Liver (tissue), 3 donors: ENCODE measurements at regions not wholly inside any gene's neighbourhood (a gene's known extent, or its start where the extent isn't known, plus 50 kb on each side); places are given as distances from the start of the nearest gene placed in this dataset.
"Not testable (repeated sequence)": the region's sequence is repeated elsewhere in the genome, so short reads cannot be mapped to it uniquely, and the experiment has no call there.

Source experiments
- EGR1 ChIP-seq, 2 donors: IDR thresholded peaks; 2 replicates each; pipeline ENCODE4 v1.6.1; 2016 to 2018; ENCODE audit warnings: antibody characterized with exemption in 2 of 2, low read depth in 2 of 2
- GABPA ChIP-seq, 2 donors: IDR thresholded peaks in 1 of 2; conservative IDR thresholded peaks in 1 of 2; 2 replicates each; pipeline ENCODE4 v1.6.1; 2016; ENCODE audit warnings: antibody characterized with exemption in 2 of 2, mild to moderate bottlenecking in 1 of 2, moderate library complexity in 1 of 2
- RAD21 ChIP-seq, 2 donors: IDR thresholded peaks; 2 replicates each; pipeline ENCODE4 v1.6.1; 2016; ENCODE audit warnings: antibody characterized with exemption in 2 of 2, mild to moderate bottlenecking in 2 of 2
- RXRA ChIP-seq, 2 donors: IDR thresholded peaks; 2 replicates each; pipeline ENCODE4 v1.6.1; 2017 to 2018; ENCODE audit warnings: antibody characterized with exemption in 2 of 2, mild to moderate bottlenecking in 1 of 2
- SP1 ChIP-seq: IDR thresholded peaks from 2 replicates; pipeline ENCODE4 v1.6.1; 2018; ENCODE audit warnings: antibody characterized with exemption, mild to moderate bottlenecking
- TAF1 ChIP-seq: conservative IDR thresholded peaks from 2 replicates; pipeline ENCODE4 v1.6.1; 2016; ENCODE audit warnings: antibody characterized with exemption, mild to moderate bottlenecking
- YY1 ChIP-seq: IDR thresholded peaks from 2 replicates; pipeline ENCODE4 v1.6.1; 2016; ENCODE audit warnings: antibody characterized with exemption, mild to moderate bottlenecking
- TF ChIP-seq, protein P1 (sequence below): fragments of 150-350 bp; IDR thresholded peaks from 2 replicates; pipeline ENCODE4 v1.5.1; 2017; ENCODE audit warnings: improper control_type of control experiment, low read depth, low read length; ENCODE audit not compliant: missing input control
- TF ChIP-seq, protein P2 (sequence below): IDR thresholded peaks from 2 replicates; pipeline ENCODE4 v1.6.1; 2016; ENCODE audit warnings: antibody characterized with exemption
- TF ChIP-seq, protein P3 (sequence below): IDR thresholded peaks from 2 replicates; pipeline ENCODE4 v1.6.1; 2016; ENCODE audit warnings: antibody characterized with exemption, mild to moderate bottlenecking
- TF ChIP-seq, protein P4 (sequence below): IDR thresholded peaks from 2 replicates; pipeline ENCODE4 v1.6.1; 2016; ENCODE audit warnings: antibody characterized with exemption
- donor health status: healthy.
- donor health status: healthy.

DNA sequence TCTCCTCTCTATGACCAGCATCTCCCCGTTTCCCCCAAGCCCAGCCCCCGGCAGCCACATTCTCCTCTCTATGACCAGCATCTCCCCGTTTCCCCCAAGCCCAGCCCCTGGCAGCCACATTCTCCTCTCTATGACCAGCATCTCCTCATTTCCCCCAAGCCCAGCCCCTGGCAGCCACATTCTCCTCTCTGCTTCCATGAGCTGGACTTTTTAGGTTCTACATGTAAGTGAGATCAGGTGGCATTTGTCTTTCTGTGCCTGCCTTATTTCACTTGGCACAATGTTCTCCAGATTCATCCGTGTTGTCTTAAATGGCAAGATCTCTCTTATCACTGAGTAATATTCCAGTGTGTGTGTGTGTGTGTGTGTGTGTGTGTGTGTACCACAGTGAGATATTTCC is 428.1 kb upstream of the B3GAT1 start:
- TF ChIP-seq, protein P1, sequence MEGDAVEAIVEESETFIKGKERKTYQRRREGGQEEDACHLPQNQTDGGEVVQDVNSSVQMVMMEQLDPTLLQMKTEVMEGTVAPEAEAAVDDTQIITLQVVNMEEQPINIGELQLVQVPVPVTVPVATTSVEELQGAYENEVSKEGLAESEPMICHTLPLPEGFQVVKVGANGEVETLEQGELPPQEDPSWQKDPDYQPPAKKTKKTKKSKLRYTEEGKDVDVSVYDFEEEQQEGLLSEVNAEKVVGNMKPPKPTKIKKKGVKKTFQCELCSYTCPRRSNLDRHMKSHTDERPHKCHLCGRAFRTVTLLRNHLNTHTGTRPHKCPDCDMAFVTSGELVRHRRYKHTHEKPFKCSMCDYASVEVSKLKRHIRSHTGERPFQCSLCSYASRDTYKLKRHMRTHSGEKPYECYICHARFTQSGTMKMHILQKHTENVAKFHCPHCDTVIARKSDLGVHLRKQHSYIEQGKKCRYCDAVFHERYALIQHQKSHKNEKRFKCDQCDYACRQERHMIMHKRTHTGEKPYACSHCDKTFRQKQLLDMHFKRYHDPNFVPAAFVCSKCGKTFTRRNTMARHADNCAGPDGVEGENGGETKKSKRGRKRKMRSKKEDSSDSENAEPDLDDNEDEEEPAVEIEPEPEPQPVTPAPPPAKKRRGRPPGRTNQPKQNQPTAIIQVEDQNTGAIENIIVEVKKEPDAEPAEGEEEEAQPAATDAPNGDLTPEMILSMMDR: not testable (repeated sequence)
- TF ChIP-seq, protein P2, sequence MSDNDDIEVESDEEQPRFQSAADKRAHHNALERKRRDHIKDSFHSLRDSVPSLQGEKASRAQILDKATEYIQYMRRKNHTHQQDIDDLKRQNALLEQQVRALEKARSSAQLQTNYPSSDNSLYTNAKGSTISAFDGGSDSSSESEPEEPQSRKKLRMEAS: not testable (repeated sequence)
- TF ChIP-seq, protein P3, sequence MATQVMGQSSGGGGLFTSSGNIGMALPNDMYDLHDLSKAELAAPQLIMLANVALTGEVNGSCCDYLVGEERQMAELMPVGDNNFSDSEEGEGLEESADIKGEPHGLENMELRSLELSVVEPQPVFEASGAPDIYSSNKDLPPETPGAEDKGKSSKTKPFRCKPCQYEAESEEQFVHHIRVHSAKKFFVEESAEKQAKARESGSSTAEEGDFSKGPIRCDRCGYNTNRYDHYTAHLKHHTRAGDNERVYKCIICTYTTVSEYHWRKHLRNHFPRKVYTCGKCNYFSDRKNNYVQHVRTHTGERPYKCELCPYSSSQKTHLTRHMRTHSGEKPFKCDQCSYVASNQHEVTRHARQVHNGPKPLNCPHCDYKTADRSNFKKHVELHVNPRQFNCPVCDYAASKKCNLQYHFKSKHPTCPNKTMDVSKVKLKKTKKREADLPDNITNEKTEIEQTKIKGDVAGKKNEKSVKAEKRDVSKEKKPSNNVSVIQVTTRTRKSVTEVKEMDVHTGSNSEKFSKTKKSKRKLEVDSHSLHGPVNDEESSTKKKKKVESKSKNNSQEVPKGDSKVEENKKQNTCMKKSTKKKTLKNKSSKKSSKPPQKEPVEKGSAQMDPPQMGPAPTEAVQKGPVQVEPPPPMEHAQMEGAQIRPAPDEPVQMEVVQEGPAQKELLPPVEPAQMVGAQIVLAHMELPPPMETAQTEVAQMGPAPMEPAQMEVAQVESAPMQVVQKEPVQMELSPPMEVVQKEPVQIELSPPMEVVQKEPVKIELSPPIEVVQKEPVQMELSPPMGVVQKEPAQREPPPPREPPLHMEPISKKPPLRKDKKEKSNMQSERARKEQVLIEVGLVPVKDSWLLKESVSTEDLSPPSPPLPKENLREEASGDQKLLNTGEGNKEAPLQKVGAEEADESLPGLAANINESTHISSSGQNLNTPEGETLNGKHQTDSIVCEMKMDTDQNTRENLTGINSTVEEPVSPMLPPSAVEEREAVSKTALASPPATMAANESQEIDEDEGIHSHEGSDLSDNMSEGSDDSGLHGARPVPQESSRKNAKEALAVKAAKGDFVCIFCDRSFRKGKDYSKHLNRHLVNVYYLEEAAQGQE: not testable (repeated sequence)
- not testable (repeated sequence) for TF ChIP-seq RAD21 (IDR thresholded peaks at IDR 0.05); RXRA (IDR thresholded peaks at IDR 0.05); TAF1; SP1; EGR1 (IDR thresholded peaks at IDR 0.05; ENCODE audit: low read depth in 2 of 2); GABPA (IDR thresholded peaks at IDR 0.05 in 1 of 2, conservative IDR thresholded peaks at IDR 0.05 in 1 of 2); YY1
- TF ChIP-seq, protein P4, sequence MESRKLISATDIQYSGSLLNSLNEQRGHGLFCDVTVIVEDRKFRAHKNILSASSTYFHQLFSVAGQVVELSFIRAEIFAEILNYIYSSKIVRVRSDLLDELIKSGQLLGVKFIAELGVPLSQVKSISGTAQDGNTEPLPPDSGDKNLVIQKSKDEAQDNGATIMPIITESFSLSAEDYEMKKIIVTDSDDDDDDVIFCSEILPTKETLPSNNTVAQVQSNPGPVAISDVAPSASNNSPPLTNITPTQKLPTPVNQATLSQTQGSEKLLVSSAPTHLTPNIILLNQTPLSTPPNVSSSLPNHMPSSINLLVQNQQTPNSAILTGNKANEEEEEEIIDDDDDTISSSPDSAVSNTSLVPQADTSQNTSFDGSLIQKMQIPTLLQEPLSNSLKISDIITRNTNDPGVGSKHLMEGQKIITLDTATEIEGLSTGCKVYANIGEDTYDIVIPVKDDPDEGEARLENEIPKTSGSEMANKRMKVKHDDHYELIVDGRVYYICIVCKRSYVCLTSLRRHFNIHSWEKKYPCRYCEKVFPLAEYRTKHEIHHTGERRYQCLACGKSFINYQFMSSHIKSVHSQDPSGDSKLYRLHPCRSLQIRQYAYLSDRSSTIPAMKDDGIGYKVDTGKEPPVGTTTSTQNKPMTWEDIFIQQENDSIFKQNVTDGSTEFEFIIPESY: not testable (repeated sequence)
